GM19372 (cell line): ENCODE measurements at regions not wholly inside any gene's neighbourhood (a gene's known extent, or its start where the extent isn't known, plus 50 kb on each side); places are given as distances from the start of the nearest gene placed in this dataset.
"Not testable (repeated sequence)": the region's sequence is repeated elsewhere in the genome, so short reads cannot be mapped to it uniquely, and the experiment has no call there.

Experiments
- ATAC-seq: cut with Tn5 transposase; IDR thresholded peaks from one replicate; pipeline ENCODE4 v1.9.1; 2021; ENCODE audit warnings: mild to moderate bottlenecking, low read depth, moderate library complexity; ENCODE audit not compliant: unreplicated experiment

GRCh38 chr4:26198931-26199330 is 121.9 kb upstream of the RBPJ start:
- not testable (repeated sequence) for ATAC-seq

GRCh38 chr4:26199596-26199995 is 121.2 kb upstream of the RBPJ start:
- ATAC-seq: no peak

GRCh38 chr4:26201120-26201519 is 119.7 kb upstream of the RBPJ start:
- ATAC-seq: no peak

GRCh38 chr4:26204249-26204825 is 116.5 kb upstream of the RBPJ start:
- ATAC-seq: no peak

- no peak for ATAC-seq
Measured at GRCh38 chr4:26204911-26205370, 115.9 kb upstream of the RBPJ start.

- no peak for ATAC-seq
Measured at GRCh38 chr4:26206339-26206738, 114.5 kb upstream of the RBPJ start.

GRCh38 chr4:26206999-26207398 is 113.8 kb upstream of the RBPJ start:
- ATAC-seq: no peak

GRCh38 chr4:26207631-26208030 is 113.2 kb upstream of the RBPJ start:
- ATAC-seq: no peak

- ATAC-seq: no peak
Measured at GRCh38 chr4:26208237-26208994, 112.4 kb upstream of the RBPJ start.

- ATAC-seq: not testable (repeated sequence)
Measured at GRCh38 chr4:26209378-26209777, 111.4 kb upstream of the RBPJ start.

GRCh38 chr4:26212528-26212927 is 108.3 kb upstream of the RBPJ start:
- no peak for ATAC-seq

GRCh38 chr4:26213317-26213716 is 107.5 kb upstream of the RBPJ start:
- no peak for ATAC-seq

- ATAC-seq: no peak
Measured at GRCh38 chr4:26214994-26215393, 105.8 kb upstream of the RBPJ start.

- no peak for ATAC-seq
Measured at GRCh38 chr4:26215725-26216124, 105.1 kb upstream of the RBPJ start.

- ATAC-seq: no peak
Measured at GRCh38 chr4:26217481-26217880, 103.3 kb upstream of the RBPJ start.

GRCh38 chr4:26217961-26218676 is 102.7 kb upstream of the RBPJ start:
- ATAC-seq: peak; percentile 67

- ATAC-seq: peak; percentile 11
Measured at GRCh38 chr4:26218677-26219605, 101.9 kb upstream of the RBPJ start.

- no peak for ATAC-seq
Measured at GRCh38 chr4:26220696-26221095, 100.1 kb upstream of the RBPJ start.

GRCh38 chr4:26223155-26223554 is 97.7 kb upstream of the RBPJ start:
- ATAC-seq: no peak

- ATAC-seq: no peak
Measured at GRCh38 chr4:26226629-26227376, 94.0 kb upstream of the RBPJ start.
